Gastroesophageal sphincter (tissue), 3 donors: ENCODE measurements at regions not wholly inside any gene's neighbourhood (a gene's known extent, or its start where the extent isn't known, plus 50 kb on each side); places are given as distances from the start of the nearest gene placed in this dataset.

Experiments used
- EP300 ChIP-seq: sonication (generic); formaldehyde crosslinking; IDR thresholded peaks from one replicate; pipeline ENCODE4 v1.6.1; 2017; ENCODE audit warnings: antibody characterized with exemption, mild to moderate bottlenecking
- TF ChIP-seq, protein P1 (sequence below), 4 experiments: fragments of 200-600 bp in 2 of 4; fragments of 450-650 bp in 2 of 4; sonication (generic) in 1 of 4; IDR thresholded peaks; one replicate each; pipeline ENCODE4 v1.5.1; 2017 to 2019; ENCODE audit warnings: antibody characterized with exemption in 4 of 4, mild to moderate bottlenecking in 2 of 4, moderate library complexity in 2 of 4

DNA sequence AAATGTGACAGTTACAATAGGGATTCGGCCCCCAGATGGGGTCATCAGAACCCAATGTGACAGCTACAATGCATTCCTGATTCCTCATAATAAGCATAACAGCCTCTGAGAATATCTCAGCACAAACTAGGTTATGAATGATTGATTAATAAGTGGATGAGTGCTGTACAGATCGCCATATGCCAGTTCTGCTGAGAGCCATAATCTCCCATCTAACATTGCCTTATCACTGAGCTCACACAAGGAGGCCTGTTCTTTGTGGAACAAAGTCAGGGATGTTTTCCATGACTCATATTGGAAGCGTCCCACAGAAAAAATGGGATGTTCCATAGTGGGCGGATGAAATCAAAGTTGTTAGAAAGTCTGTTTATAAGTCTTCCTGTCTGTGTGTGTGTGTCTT lies 89.6 kb downstream of the KIF4B start:
- TF ChIP-seq EP300: no peak
- TF ChIP-seq, protein P1, sequence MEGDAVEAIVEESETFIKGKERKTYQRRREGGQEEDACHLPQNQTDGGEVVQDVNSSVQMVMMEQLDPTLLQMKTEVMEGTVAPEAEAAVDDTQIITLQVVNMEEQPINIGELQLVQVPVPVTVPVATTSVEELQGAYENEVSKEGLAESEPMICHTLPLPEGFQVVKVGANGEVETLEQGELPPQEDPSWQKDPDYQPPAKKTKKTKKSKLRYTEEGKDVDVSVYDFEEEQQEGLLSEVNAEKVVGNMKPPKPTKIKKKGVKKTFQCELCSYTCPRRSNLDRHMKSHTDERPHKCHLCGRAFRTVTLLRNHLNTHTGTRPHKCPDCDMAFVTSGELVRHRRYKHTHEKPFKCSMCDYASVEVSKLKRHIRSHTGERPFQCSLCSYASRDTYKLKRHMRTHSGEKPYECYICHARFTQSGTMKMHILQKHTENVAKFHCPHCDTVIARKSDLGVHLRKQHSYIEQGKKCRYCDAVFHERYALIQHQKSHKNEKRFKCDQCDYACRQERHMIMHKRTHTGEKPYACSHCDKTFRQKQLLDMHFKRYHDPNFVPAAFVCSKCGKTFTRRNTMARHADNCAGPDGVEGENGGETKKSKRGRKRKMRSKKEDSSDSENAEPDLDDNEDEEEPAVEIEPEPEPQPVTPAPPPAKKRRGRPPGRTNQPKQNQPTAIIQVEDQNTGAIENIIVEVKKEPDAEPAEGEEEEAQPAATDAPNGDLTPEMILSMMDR (IDR thresholded peaks at IDR 0.05): no peak
